Activated CD4-positive, alpha-beta T cell treated with anti-CD3 and anti-CD28 coated beads, Interleukin-2, Interleukin-4, amounts not matched to agents 100 ng/mL and 50 ng/mL, durations not matched to agents 16 hours and 8 hours (primary cell): ENCODE measurements at regions not wholly inside any gene's neighbourhood (a gene's known extent, or its start where the extent isn't known, plus 50 kb on each side); places are given as distances from the start of the nearest gene placed in this dataset.

ENCODE experiments used
- DNase-seq: peaks from one replicate; pipeline ENCODE4 v3.0.0-alpha.2; 2020; ENCODE audit warnings: low spot score

GRCh38 chr11:116294630-116295029 lies 478.2 kb downstream of the BUD13 start:
- no peak for DNase-seq

- DNase-seq = no peak
Measured at GRCh38 chr11:116287866-116288265, 484.9 kb downstream of the BUD13 start.

GRCh38 chr11:116285026-116285425 lies 487.8 kb downstream of the BUD13 start:
- DNase-seq = no peak

GRCh38 chr11:116283300-116283699 lies 489.5 kb downstream of the BUD13 start:
- no peak for DNase-seq

GRCh38 chr11:116282481-116282880 lies 490.3 kb downstream of the BUD13 start:
- no peak for DNase-seq

GRCh38 chr11:116281173-116282160 lies 491.3 kb downstream of the BUD13 start:
- no peak for DNase-seq

- no peak for DNase-seq
Measured at GRCh38 chr11:116279511-116279910, 493.3 kb downstream of the BUD13 start.

GRCh38 chr11:116278076-116278475 lies 494.7 kb downstream of the BUD13 start:
- DNase-seq = no peak

GRCh38 chr11:116276051-116277044 lies 496.4 kb downstream of the BUD13 start:
- peak; percentile 79 for DNase-seq

GRCh38 chr11:116275635-116276034 lies 497.2 kb downstream of the BUD13 start:
- no peak for DNase-seq

GRCh38 chr11:116274521-116274920 lies 498.3 kb downstream of the BUD13 start:
- DNase-seq = no peak

GRCh38 chr11:116272181-116272789 lies 500.5 kb downstream of the BUD13 start:
- DNase-seq = no peak

GRCh38 chr11:116271479-116271878 lies 501.3 kb downstream of the BUD13 start:
- no peak for DNase-seq

- no peak for DNase-seq
Measured at GRCh38 chr11:116267146-116267545, 505.6 kb downstream of the BUD13 start.

GRCh38 chr11:116263770-116264169 lies 509.0 kb downstream of the BUD13 start:
- DNase-seq = no peak

- DNase-seq = no peak
Measured at GRCh38 chr11:116263019-116263418, 509.8 kb downstream of the BUD13 start.

GRCh38 chr11:116262370-116262769 lies 510.4 kb downstream of the BUD13 start:
- DNase-seq = no peak

- no peak for DNase-seq
Measured at GRCh38 chr11:116261606-116262005, 511.2 kb downstream of the BUD13 start.

GRCh38 chr11:116258821-116259220 lies 514.0 kb downstream of the BUD13 start:
- DNase-seq = no peak

GRCh38 chr11:116257883-116258282 lies 514.9 kb downstream of the BUD13 start:
- no peak for DNase-seq

- DNase-seq = no peak
Measured at GRCh38 chr11:116257092-116257491, 515.7 kb downstream of the BUD13 start.

GRCh38 chr11:116256215-116256614 lies 516.6 kb downstream of the BUD13 start:
- no peak for DNase-seq
